GM23338 (cell line): ENCODE measurements at regions not wholly inside any gene's neighbourhood (a gene's known extent, or its start where the extent isn't known, plus 50 kb on each side); places are given as distances from the start of the nearest gene placed in this dataset.

ENCODE experiments used
- ATAC-seq: fragments of 200-7000 bp; cut with Tn5 transposase; 3 replicates; pipeline ENCODE4 v1.9.1; 2020
- DNase-seq: peaks from one replicate; pipeline ENCODE4 v3.0.0-alpha.2; 2015; ENCODE audit warnings: low spot score
- H2AFZ ChIP-seq: fragments of 200-600 bp; sonication (generic); 2 replicates; pipeline ENCODE4 v1.8.0; 2016; ENCODE audit warnings: antibody characterized with exemption, mild to moderate bottlenecking, moderate library complexity
- H3F3A ChIP-seq: fragments of 200-600 bp; sonication (generic); replicated peaks from 2 replicates; pipeline ENCODE4 v1.8.0; 2017; ENCODE audit warnings: antibody characterized with exemption, mixed run types, low read depth
- H3K27ac ChIP-seq: fragments of 200-600 bp; sonication (generic); 2 replicates; pipeline ENCODE4 v1.6.1; 2016; ENCODE audit warnings: low read depth
- H3K27me3 ChIP-seq: fragments of 200-600 bp; sonication (generic); 2 replicates; pipeline ENCODE4 v1.8.0; 2016; ENCODE audit warnings: mild to moderate bottlenecking, mixed run types, moderate library complexity; ENCODE audit not compliant: insufficient read depth
- H3K36me3 ChIP-seq: fragments of 200-600 bp; sonication (generic); 2 replicates; pipeline ENCODE4 v1.8.0; 2016; ENCODE audit warnings: mild to moderate bottlenecking; ENCODE audit not compliant: insufficient read depth
- H3K4me1 ChIP-seq: fragments of 200-600 bp; sonication (generic); 2 replicates; pipeline ENCODE4 v1.8.0; 2016; ENCODE audit warnings: mild to moderate bottlenecking, moderate library complexity; ENCODE audit not compliant: insufficient read depth
- H3K4me2 ChIP-seq: fragments of 200-600 bp; sonication (generic); 2 replicates; pipeline ENCODE4 v1.7.1; 2017; ENCODE audit warnings: mixed run types
- H3K4me3 ChIP-seq: fragments of 200-600 bp; sonication (generic); 2 replicates; pipeline ENCODE4 v1.6.1; 2016; ENCODE audit warnings: mixed run types
- H3K79me2 ChIP-seq: fragments of 200-600 bp; sonication (generic); replicated peaks from 2 replicates; pipeline ENCODE4 v1.8.0; 2017; ENCODE audit warnings: mild to moderate bottlenecking; ENCODE audit not compliant: insufficient read depth
- H3K9me2 ChIP-seq: fragments of 200-600 bp; sonication (generic); 2 replicates; pipeline ENCODE4 v1.8.0; 2017; ENCODE audit not compliant: insufficient read depth
- H4K20me1 ChIP-seq: fragments of 200-600 bp; sonication (generic); replicated peaks from 2 replicates; pipeline ENCODE4 v1.8.0; 2017; ENCODE audit warnings: mild to moderate bottlenecking; ENCODE audit not compliant: insufficient read depth
- H3K27ac Mint-ChIP-seq: 2 replicates; pipeline ENCODE4 v1.8.0; 2020; ENCODE audit warnings: inconsistent platforms, mild to moderate bottlenecking, moderate library complexity, mixed read lengths
- H3K27me3 Mint-ChIP-seq: 3 replicates; pipeline ENCODE4 v1.8.0; 2022; ENCODE audit warnings: low read depth, mild to moderate bottlenecking, moderate library complexity, mixed read lengths, inconsistent platforms; ENCODE audit not compliant: insufficient read depth, poor library complexity
- H3K36me3 Mint-ChIP-seq: 3 replicates; pipeline ENCODE4 v1.8.0; 2021; ENCODE audit warnings: low read depth, mild to moderate bottlenecking, inconsistent platforms, moderate library complexity, mixed read lengths
- H3K4me1 Mint-ChIP-seq: 3 replicates; pipeline ENCODE4 v1.8.0; 2020; ENCODE audit warnings: mild to moderate bottlenecking, inconsistent platforms, mixed read lengths
- H3K4me3 Mint-ChIP-seq: 3 replicates; pipeline ENCODE4 v1.8.0; 2021; ENCODE audit warnings: moderate library complexity, mild to moderate bottlenecking, inconsistent platforms, mixed read lengths
- H3K9me3 Mint-ChIP-seq: 3 replicates; pipeline ENCODE4 v1.8.0; 2020; ENCODE audit warnings: moderate library complexity, mild to moderate bottlenecking, inconsistent platforms, mixed read lengths
- CREB1 ChIP-seq: fragments of 250-450 bp; sonication (Bioruptor Pico); IDR thresholded peaks from 2 replicates; pipeline ENCODE4 v1.5.0; 2020; ENCODE audit warnings: low read depth, mild to moderate bottlenecking, moderate library complexity
- EZH2 ChIP-seq: fragments of 200-600 bp; sonication (generic); IDR thresholded peaks from one replicate; pipeline ENCODE4 v1.8.0; 2017; ENCODE audit warnings: antibody characterized with exemption, mild to moderate bottlenecking, low read depth; ENCODE audit not compliant: unreplicated experiment
- EZH2phosphoT487 ChIP-seq: fragments of 200-600 bp; sonication (generic); IDR thresholded peaks from one replicate; pipeline ENCODE4 v1.8.1; 2018; ENCODE audit warnings: antibody characterized with exemption; ENCODE audit not compliant: unreplicated experiment
- JUNB ChIP-seq: IDR thresholded peaks from one replicate; pipeline ENCODE4 v1.6.1; 2016; ENCODE audit warnings: antibody characterized with exemption; ENCODE audit not compliant: unreplicated experiment
- NANOG ChIP-seq: IDR thresholded peaks from 2 replicates; pipeline ENCODE4 v1.6.1; 2016; ENCODE audit warnings: antibody characterized with exemption, borderline replicate concordance
- POLR2AphosphoS5 ChIP-seq: IDR thresholded peaks from 2 replicates; pipeline ENCODE4 v1.6.1; 2016; ENCODE audit warnings: antibody characterized with exemption, low read depth
- REST ChIP-seq: IDR thresholded peaks from one replicate; pipeline ENCODE4 v1.6.1; 2018; ENCODE audit warnings: antibody characterized with exemption; ENCODE audit not compliant: unreplicated experiment
- STAT1 ChIP-seq: IDR thresholded peaks from one replicate; pipeline ENCODE4 v1.6.1; 2016; ENCODE audit warnings: antibody characterized with exemption; ENCODE audit not compliant: unreplicated experiment
- ZNF114 ChIP-seq: fragments of 250-450 bp; sonication (Bioruptor Pico); IDR thresholded peaks from 2 replicates; pipeline ENCODE4 v1.5.0; 2020; ENCODE audit warnings: mild to moderate bottlenecking, moderate library complexity
- ZNF331 ChIP-seq: fragments of 250-450 bp; sonication (Bioruptor Pico); IDR thresholded peaks from 2 replicates; pipeline ENCODE4 v1.5.0; 2020; ENCODE audit warnings: low read depth, mild to moderate bottlenecking, moderate library complexity
- ZNF462 ChIP-seq: fragments of 250-450 bp; sonication (Bioruptor Pico); IDR thresholded peaks from 2 replicates; pipeline ENCODE4 v1.5.0; 2020; ENCODE audit warnings: mild to moderate bottlenecking, moderate library complexity
- TF ChIP-seq, protein P1 (sequence below), 2 experiments: fragments of 200-600 bp in 1 of 2; sonication (generic) in 1 of 2; conservative IDR thresholded peaks; 2 replicates each; pipeline versions ENCODE4 v1.5.1 to v1.6.1; 2016 to 2017; ENCODE audit warnings: antibody characterized with exemption in 2 of 2, low read depth in 2 of 2, mild to moderate bottlenecking in 2 of 2, moderate library complexity in 1 of 2
- TF ChIP-seq, protein P2 (sequence below): IDR thresholded peaks from 2 replicates; pipeline ENCODE4 v1.6.1; 2016; ENCODE audit warnings: antibody characterized with exemption

- H3K4me3 ChIP-seq = no peak overlapping the region
- peaks cover 14% of the 10 kb centered on the region for H3K4me1 Mint-ChIP-seq
- TF ChIP-seq NANOG (no peak), JUNB (no peak), ZNF114 (CRISPR knock-in tag) (no peak), EZH2 (no peak), ZNF462 (CRISPR knock-in tag) (no peak), CREB1 (CRISPR knock-in tag) (no peak), REST (no peak), EZH2phosphoT487 (no peak), POLR2AphosphoS5 (no peak), STAT1 (no peak), ZNF331 (CRISPR knock-in tag) (no peak)
- TF ChIP-seq, protein P1, sequence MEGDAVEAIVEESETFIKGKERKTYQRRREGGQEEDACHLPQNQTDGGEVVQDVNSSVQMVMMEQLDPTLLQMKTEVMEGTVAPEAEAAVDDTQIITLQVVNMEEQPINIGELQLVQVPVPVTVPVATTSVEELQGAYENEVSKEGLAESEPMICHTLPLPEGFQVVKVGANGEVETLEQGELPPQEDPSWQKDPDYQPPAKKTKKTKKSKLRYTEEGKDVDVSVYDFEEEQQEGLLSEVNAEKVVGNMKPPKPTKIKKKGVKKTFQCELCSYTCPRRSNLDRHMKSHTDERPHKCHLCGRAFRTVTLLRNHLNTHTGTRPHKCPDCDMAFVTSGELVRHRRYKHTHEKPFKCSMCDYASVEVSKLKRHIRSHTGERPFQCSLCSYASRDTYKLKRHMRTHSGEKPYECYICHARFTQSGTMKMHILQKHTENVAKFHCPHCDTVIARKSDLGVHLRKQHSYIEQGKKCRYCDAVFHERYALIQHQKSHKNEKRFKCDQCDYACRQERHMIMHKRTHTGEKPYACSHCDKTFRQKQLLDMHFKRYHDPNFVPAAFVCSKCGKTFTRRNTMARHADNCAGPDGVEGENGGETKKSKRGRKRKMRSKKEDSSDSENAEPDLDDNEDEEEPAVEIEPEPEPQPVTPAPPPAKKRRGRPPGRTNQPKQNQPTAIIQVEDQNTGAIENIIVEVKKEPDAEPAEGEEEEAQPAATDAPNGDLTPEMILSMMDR (conservative IDR thresholded peaks at IDR 0.05; ENCODE audit: low read depth in 2 of 2) = no peak
- TF ChIP-seq, protein P2, sequence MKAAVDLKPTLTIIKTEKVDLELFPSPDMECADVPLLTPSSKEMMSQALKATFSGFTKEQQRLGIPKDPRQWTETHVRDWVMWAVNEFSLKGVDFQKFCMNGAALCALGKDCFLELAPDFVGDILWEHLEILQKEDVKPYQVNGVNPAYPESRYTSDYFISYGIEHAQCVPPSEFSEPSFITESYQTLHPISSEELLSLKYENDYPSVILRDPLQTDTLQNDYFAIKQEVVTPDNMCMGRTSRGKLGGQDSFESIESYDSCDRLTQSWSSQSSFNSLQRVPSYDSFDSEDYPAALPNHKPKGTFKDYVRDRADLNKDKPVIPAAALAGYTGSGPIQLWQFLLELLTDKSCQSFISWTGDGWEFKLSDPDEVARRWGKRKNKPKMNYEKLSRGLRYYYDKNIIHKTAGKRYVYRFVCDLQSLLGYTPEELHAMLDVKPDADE = no peak
- no peaks in the 10 kb centered on the region for H3K79me2 ChIP-seq
- no peaks in the 10 kb centered on the region for H3K9me3 Mint-ChIP-seq
- H3K4me2 ChIP-seq = no peak overlapping the region
- no peaks in the 10 kb centered on the region for H3K27me3 ChIP-seq
- H3K4me1 ChIP-seq = no peaks in the 10 kb centered on the region
- no peaks in the 10 kb centered on the region for H3K36me3 Mint-ChIP-seq
- H2AFZ ChIP-seq = no peak overlapping the region
- no peaks in the 10 kb centered on the region for H3F3A ChIP-seq
- no peaks in the 10 kb centered on the region for H3K36me3 ChIP-seq
- H3K27ac Mint-ChIP-seq = no peak overlapping the region
- H4K20me1 ChIP-seq = no peaks in the 10 kb centered on the region
- H3K9me2 ChIP-seq = peaks cover 8% of the 10 kb centered on the region; the same call in 1 of the 2 replicates
- ATAC-seq (no peak), DNase-seq (no peak)
- H3K27ac ChIP-seq = no peak overlapping the region
- H3K27me3 Mint-ChIP-seq = no peaks in the 10 kb centered on the region
- H3K4me3 Mint-ChIP-seq = no peak overlapping the region
Observed at GRCh38 chr6:79302341-79302740, 67.9 kb upstream of the HMGN3 start.
